Left lung (tissue), 4 donors: ENCODE measurements at regions not wholly inside any gene's neighbourhood (a gene's known extent, or its start where the extent isn't known, plus 50 kb on each side); places are given as distances from the start of the nearest gene placed in this dataset.

Experiments
- ATAC-seq: fragments of 200-7000 bp; cut with Tn5 transposase; one replicate; pipeline ENCODE4 v1.9.1; 2020; ENCODE audit warnings: moderate library complexity
- DNase-seq, 4 donors: peaks; one replicate each; pipeline ENCODE4 v3.0.0-alpha.2; 2013 to 2020
- H3K27ac ChIP-seq, 2 donors: fragments of 200-600 bp; sonication (generic) in 1 of 2; one replicate each; pipeline versions ENCODE4 v1.5.0 to v1.8.0; 2020 to 2021
- H3K27me3 ChIP-seq, 2 donors: fragments of 200-600 bp; sonication (generic) in 1 of 2; one replicate each; pipeline versions ENCODE4 v1.5.0 to v1.8.0; 2020 to 2021
- H3K36me3 ChIP-seq, 2 donors: fragments of 200-600 bp; sonication (generic) in 1 of 2; one replicate each; pipeline versions ENCODE4 v1.5.0 to v1.8.0; 2020 to 2021
- H3K4me1 ChIP-seq, 2 donors: fragments of 200-600 bp; one replicate each; pipeline ENCODE4 v1.8.0; 2021
- H3K4me3 ChIP-seq, 2 donors: fragments of 200-600 bp; sonication (generic) in 1 of 2; one replicate each; pipeline versions ENCODE4 v1.5.0 to v1.8.0; 2020 to 2021; ENCODE audit warnings: mild to moderate bottlenecking in 1 of 2
- H3K9me3 ChIP-seq, 2 donors: fragments of 200-600 bp; sonication (generic) in 1 of 2; one replicate each; pipeline versions ENCODE4 v1.5.0 to v1.8.0; 2020 to 2021
- CTCF ChIP-seq, 2 donors: fragments of 200-600 bp; sonication (generic) in 1 of 2; IDR thresholded peaks; one replicate each; pipeline versions ENCODE4 v1.5.0 to v1.8.0; 2021; ENCODE audit warnings: antibody characterized with exemption in 2 of 2
- intact Hi-C, 2 donors: fragments of 100-400 bp; cut with DNase I; formaldehyde crosslinking; loops; one replicate each; pipeline versions ENCODE4 v1.11.2 to v1.14.2; 2022
- donor health status: DM: no; HTN: yes; CAD: no.
- donor health status: DM: no; HTN: no; CAD: no.

DNA sequence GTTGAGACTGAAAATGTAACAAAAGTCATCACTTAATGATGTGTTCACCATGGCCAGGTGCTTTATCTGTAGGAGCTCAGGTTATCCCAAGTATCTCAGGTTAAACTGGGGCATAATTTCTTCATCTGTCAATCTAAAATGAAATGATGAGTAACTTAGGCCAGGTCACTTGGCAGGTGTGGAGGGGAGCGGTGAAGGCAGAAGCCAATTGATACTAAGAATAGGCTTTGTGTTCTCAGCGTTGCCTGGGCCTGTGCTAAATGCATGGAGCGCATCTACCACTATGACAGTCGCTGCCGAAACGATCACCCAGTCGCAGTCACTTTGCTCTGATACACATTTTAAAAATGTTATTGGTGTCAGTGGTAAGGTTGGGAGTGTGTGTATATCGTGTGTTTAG is 91.6 kb downstream of the FGF9 start:
- H3K36me3 ChIP-seq, result no peaks in the 10 kb centered on the region
- TF ChIP-seq CTCF (IDR thresholded peaks at IDR 0.05), result no peak

DNA sequence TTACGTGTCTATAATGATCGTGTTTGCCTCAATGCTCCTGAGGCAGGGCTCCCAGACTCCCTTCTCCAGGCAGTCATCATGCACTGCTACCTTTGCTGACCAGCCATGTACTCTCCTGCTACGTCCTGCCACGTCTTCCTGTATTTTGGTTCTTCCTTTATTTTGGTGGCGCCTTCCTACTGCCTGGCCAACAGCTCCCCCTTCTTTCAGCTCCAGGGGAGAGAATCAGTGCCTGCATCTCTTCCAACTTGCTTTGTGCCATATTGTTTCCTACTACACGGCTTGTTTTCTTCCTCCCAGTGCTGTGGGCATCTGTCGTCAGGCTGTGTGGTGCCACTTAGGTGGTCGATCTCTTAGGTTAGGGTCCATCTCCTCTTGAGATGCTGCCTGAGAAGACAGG is 96.2 kb downstream of the FGF9 start:
- H3K9me3 ChIP-seq, result peaks cover 0 to 5% of the 10 kb centered on the region in 2 donors
- TF ChIP-seq CTCF (IDR thresholded peaks at IDR 0.05), result no peak

More for the DNA sequence above, 91.6 kb downstream of the FGF9 start:
- Histone ChIP-seq H3K27ac (no peak overlapping the region), H3K9me3 (no peaks in the 10 kb centered on the region), H3K27me3 (no peaks in the 10 kb centered on the region), H3K4me3 (no peak overlapping the region), H3K4me1 (no peaks in the 10 kb centered on the region)
- DNase-seq, result no peak
- intact Hi-C loops, result no loop called here
- no peak for ATAC-seq

GRCh38 chr13:21771075-21771474 is 100.2 kb downstream of the FGF9 start:
- TF ChIP-seq CTCF (IDR thresholded peaks at IDR 0.05), result no peak
- Histone ChIP-seq H3K36me3 (no peaks in the 10 kb centered on the region), H3K9me3 (peaks cover 0 to 8% of the 10 kb centered on the region in 2 donors), H3K27ac (no peak overlapping the region), H3K4me1 (no peaks in the 10 kb centered on the region), H3K4me3 (no peak overlapping the region), H3K27me3 (no peaks in the 10 kb centered on the region)
- intact Hi-C loops, result no loop called here
- DNase-seq (no peak), ATAC-seq (no peak)

More for the DNA sequence above, 96.2 kb downstream of the FGF9 start:
- Histone ChIP-seq H3K4me1 (no peaks in the 10 kb centered on the region), H3K27me3 (no peaks in the 10 kb centered on the region), H3K27ac (no peak overlapping the region), H3K4me3 (no peak overlapping the region), H3K36me3 (no peaks in the 10 kb centered on the region)
- intact Hi-C loops, result no loop called here
- ATAC-seq (no peak), DNase-seq (no peak)

DNA sequence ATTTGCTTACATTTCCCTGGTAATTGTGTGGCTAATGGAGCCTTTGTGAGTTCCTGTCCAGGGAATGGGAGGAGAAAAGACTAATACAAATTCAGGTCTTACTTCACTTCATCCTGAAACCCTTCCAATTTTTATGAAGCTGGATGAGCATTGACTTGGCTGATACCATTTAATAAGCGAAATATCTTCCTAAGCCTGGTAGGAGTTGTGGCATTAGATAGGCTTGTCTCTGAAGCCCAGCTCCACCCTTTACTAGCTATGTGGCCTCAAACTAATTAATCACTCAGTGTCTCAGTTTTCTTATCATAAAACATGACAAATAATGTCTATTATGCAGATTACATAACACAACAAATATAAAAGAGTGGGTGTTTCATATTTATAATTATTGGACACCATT is 106.3 kb downstream of the FGF9 start:
- Histone ChIP-seq H3K27ac (no peak overlapping the region), H3K9me3 (peaks cover 0 to 14% of the 10 kb centered on the region in 2 donors), H3K4me1 (no peaks in the 10 kb centered on the region), H3K27me3 (no peaks in the 10 kb centered on the region), H3K4me3 (no peak overlapping the region), H3K36me3 (no peaks in the 10 kb centered on the region)
- no peak for ATAC-seq
- TF ChIP-seq CTCF (IDR thresholded peaks at IDR 0.05), result no peak
- intact Hi-C loops, result no loop called here
- DNase-seq, result no peak

- intact Hi-C loops, result no loop called here
- TF ChIP-seq CTCF (IDR thresholded peaks at IDR 0.05), result no peak
Observed at GRCh38 chr13:21777813-21778212, 106.9 kb downstream of the FGF9 start.

More at GRCh38 chr13:21777813-21778212, 106.9 kb downstream of the FGF9 start:
- peaks cover 0 to 14% of the 10 kb centered on the region in 2 donors for H3K9me3 ChIP-seq
- DNase-seq, result no peak
- no peak overlapping the region for H3K4me3 ChIP-seq
- ATAC-seq, result no peak
- no peaks in the 10 kb centered on the region for H3K4me1 ChIP-seq
- H3K27ac ChIP-seq, result no peak overlapping the region
- no peaks in the 10 kb centered on the region for H3K27me3 ChIP-seq
- no peaks in the 10 kb centered on the region for H3K36me3 ChIP-seq
